ENCODE measurements at regions not wholly inside any gene's neighbourhood (a gene's known extent, or its start where the extent isn't known, plus 50 kb on each side); places are given as distances from the start of the nearest gene placed in this dataset.

GRCh38 chr15:93570527-93570926, 481.5 kb upstream of the RGMA start:
- TF ChIP-seq GATA2 (IDR thresholded peaks at IDR 0.05; ENCODE audit: low read depth, low read length), result no peak
- TF ChIP-seq GATA3 (IDR thresholded peaks at IDR 0.05; ENCODE audit: low read depth, low read length), result no peak

Data from SH-SY5Y (cell line).